Endothelial cell (in vitro differentiated cells): ENCODE measurements at regions not wholly inside any gene's neighbourhood (a gene's known extent, or its start where the extent isn't known, plus 50 kb on each side); places are given as distances from the start of the nearest gene placed in this dataset.
"Not testable (repeated sequence)": the region's sequence is repeated elsewhere in the genome, so short reads cannot be mapped to it uniquely, and the experiment has no call there.

Source experiments
- DNase-seq: peaks from one replicate; pipeline ENCODE4 v3.0.0; 2021; ENCODE audit warnings: low spot score
- H3K27ac Mint-ChIP-seq: one replicate; pipeline ENCODE4 v1.8.0; 2021; ENCODE audit warnings: mixed read lengths, inconsistent platforms; ENCODE audit not compliant: unreplicated experiment
- H3K27me3 Mint-ChIP-seq: one replicate; pipeline ENCODE4 v1.8.0; 2021; ENCODE audit warnings: mild to moderate bottlenecking, moderate library complexity, mixed read lengths, inconsistent platforms; ENCODE audit not compliant: unreplicated experiment
- H3K36me3 Mint-ChIP-seq: one replicate; pipeline ENCODE4 v1.8.0; 2021; ENCODE audit warnings: mild to moderate bottlenecking, low read depth, mixed read lengths, inconsistent platforms; ENCODE audit not compliant: unreplicated experiment
- H3K4me1 Mint-ChIP-seq: one replicate; pipeline ENCODE4 v1.8.0; 2021; ENCODE audit warnings: mild to moderate bottlenecking, mixed read lengths, inconsistent platforms; ENCODE audit not compliant: unreplicated experiment
- H3K4me3 Mint-ChIP-seq: one replicate; pipeline ENCODE4 v1.8.0; 2021; ENCODE audit warnings: mild to moderate bottlenecking, mixed read lengths, inconsistent platforms; ENCODE audit not compliant: unreplicated experiment
- H3K9me3 Mint-ChIP-seq: one replicate; pipeline ENCODE4 v1.8.0; 2021; ENCODE audit warnings: mixed read lengths, inconsistent platforms; ENCODE audit not compliant: unreplicated experiment
- CTCF ChIP-seq: fragments of 200-600 bp; sonication (generic); IDR thresholded peaks from one replicate; pipeline ENCODE4 v1.5.0; 2021; ENCODE audit warnings: antibody characterized with exemption; ENCODE audit not compliant: unreplicated experiment

- no peaks in the 10 kb centered on the region for H3K36me3 Mint-ChIP-seq
- no peak overlapping the region for H3K4me3 Mint-ChIP-seq
- no peak for DNase-seq
- H3K27ac Mint-ChIP-seq = no peak overlapping the region
- H3K9me3 Mint-ChIP-seq = no peaks in the 10 kb centered on the region
- no peak for TF ChIP-seq CTCF
- no peaks in the 10 kb centered on the region for H3K4me1 Mint-ChIP-seq
- peaks cover 2% of the 10 kb centered on the region for H3K27me3 Mint-ChIP-seq
Observed at GRCh38 chr1:68717330-68717729, 220.4 kb upstream of the DEPDC1 start.

- no peaks in the 10 kb centered on the region for H3K9me3 Mint-ChIP-seq
Observed at GRCh38 chr1:68720476-68720875, 223.6 kb upstream of the DEPDC1 start.

GRCh38 chr1:68723791-68724190, 226.9 kb upstream of the DEPDC1 start:
- DNase-seq = no peak
- no peak for TF ChIP-seq CTCF
- H3K27ac Mint-ChIP-seq = no peak overlapping the region
- H3K4me3 Mint-ChIP-seq = no peak overlapping the region
- H3K9me3 Mint-ChIP-seq = no peaks in the 10 kb centered on the region
- no peaks in the 10 kb centered on the region for H3K4me1 Mint-ChIP-seq
- peaks cover 2% of the 10 kb centered on the region for H3K27me3 Mint-ChIP-seq
- no peaks in the 10 kb centered on the region for H3K36me3 Mint-ChIP-seq

More at GRCh38 chr1:68720476-68720875, 223.6 kb upstream of the DEPDC1 start:
- H3K36me3 Mint-ChIP-seq = no peaks in the 10 kb centered on the region
- H3K27ac Mint-ChIP-seq = no peak overlapping the region
- H3K4me1 Mint-ChIP-seq = no peaks in the 10 kb centered on the region
- H3K4me3 Mint-ChIP-seq = no peak overlapping the region
- no peak for TF ChIP-seq CTCF
- no peak for DNase-seq
- H3K27me3 Mint-ChIP-seq = peaks cover 2% of the 10 kb centered on the region

GRCh38 chr1:68725001-68725752, 228.3 kb upstream of the DEPDC1 start:
- Mint-ChIP-seq H3K4me3 (no peak overlapping the region), H3K9me3 (no peaks in the 10 kb centered on the region), H3K27me3 (no peaks in the 10 kb centered on the region), H3K36me3 (no peaks in the 10 kb centered on the region), H3K27ac (no peak overlapping the region), H3K4me1 (no peaks in the 10 kb centered on the region)
- DNase-seq = no peak
- TF ChIP-seq CTCF = no peak

- not testable (repeated sequence) for H3K27ac Mint-ChIP-seq, H3K4me3 Mint-ChIP-seq, DNase-seq, H3K36me3 Mint-ChIP-seq, H3K27me3 Mint-ChIP-seq, H3K4me1 Mint-ChIP-seq, H3K9me3 Mint-ChIP-seq
Observed at GRCh38 chr1:68739486-68739885, 242.6 kb upstream of the DEPDC1 start.
